Nephron progenitor cell (in vitro differentiated cells): ENCODE measurements at regions not wholly inside any gene's neighbourhood (a gene's known extent, or its start where the extent isn't known, plus 50 kb on each side); places are given as distances from the start of the nearest gene placed in this dataset.
"Not testable (repeated sequence)": the region's sequence is repeated elsewhere in the genome, so short reads cannot be mapped to it uniquely, and the experiment has no call there.

Experiments used
- DNase-seq: peaks from one replicate; pipeline ENCODE4 v3.0.0; 2021
- H3K27ac Mint-ChIP-seq: 2 replicates; pipeline ENCODE4 v1.8.0; 2021; ENCODE audit warnings: mild to moderate bottlenecking, moderate library complexity, mixed read lengths
- H3K27me3 Mint-ChIP-seq: 2 replicates; pipeline ENCODE4 v1.8.0; 2021; ENCODE audit warnings: mild to moderate bottlenecking, low read depth, mixed read lengths; ENCODE audit not compliant: poor library complexity
- H3K36me3 Mint-ChIP-seq: 2 replicates; pipeline ENCODE4 v1.8.0; 2021; ENCODE audit warnings: low read depth, mixed read lengths
- H3K4me1 Mint-ChIP-seq: 2 replicates; pipeline ENCODE4 v1.8.0; 2021; ENCODE audit warnings: mixed read lengths
- H3K4me3 Mint-ChIP-seq: 2 replicates; pipeline ENCODE4 v1.8.0; 2021; ENCODE audit warnings: mild to moderate bottlenecking, moderate library complexity, mixed read lengths
- H3K9me3 Mint-ChIP-seq: 2 replicates; pipeline ENCODE4 v1.8.0; 2021; ENCODE audit warnings: mild to moderate bottlenecking, moderate library complexity, mixed read lengths
- TF ChIP-seq, protein P1 (sequence below): fragments of 200-600 bp; sonication (generic); IDR thresholded peaks from 2 replicates; pipeline ENCODE4 v1.5.0; 2021; ENCODE audit warnings: antibody characterized with exemption

DNA sequence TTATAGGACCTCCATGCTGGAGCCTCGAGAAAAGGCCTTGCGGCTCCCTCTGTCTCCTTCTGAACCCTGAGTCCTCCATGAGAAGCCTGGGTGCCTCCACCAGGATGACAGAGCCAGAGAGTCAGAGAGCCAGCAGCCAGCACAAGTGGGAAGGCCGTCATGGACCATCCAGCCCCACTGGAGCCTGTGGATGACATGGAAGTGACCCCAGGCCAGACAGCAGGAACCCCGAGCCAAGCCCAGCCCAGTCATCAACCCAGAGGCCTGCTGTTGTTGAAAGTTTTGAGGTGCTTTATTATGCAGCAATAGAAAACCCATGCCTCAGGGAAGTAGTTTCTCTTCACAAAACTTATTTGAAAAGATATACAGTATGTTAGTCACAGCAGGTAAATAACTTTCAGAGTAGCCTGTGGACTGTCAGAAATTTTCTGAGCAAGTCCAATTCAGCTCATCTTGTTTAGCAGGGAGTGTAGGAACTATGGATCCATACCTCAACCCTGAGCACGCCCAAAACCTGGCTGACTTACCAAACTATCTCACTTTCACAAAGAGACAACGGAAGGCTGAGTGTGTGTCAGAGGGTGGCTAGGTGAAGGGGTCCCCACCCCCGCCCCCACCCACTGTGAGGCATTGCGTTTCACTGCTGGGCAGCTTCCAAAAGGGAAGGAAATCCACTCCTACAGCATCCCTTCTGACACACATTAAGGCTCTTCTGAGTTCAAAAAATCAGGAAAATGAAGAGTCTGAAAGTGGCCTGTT is 79.9 kb upstream of the NDUFV2 start:
- Mint-ChIP-seq H3K4me1 (peaks cover 6% of the 10 kb centered on the region), H3K36me3 (no peaks in the 10 kb centered on the region), H3K27ac (peak overlapping the region; percentile 25), H3K9me3 (peaks cover 9% of the 10 kb centered on the region), H3K4me3 (no peak overlapping the region), H3K27me3 (peaks cover 4% of the 10 kb centered on the region)
- no peak for DNase-seq
- TF ChIP-seq, protein P1, sequence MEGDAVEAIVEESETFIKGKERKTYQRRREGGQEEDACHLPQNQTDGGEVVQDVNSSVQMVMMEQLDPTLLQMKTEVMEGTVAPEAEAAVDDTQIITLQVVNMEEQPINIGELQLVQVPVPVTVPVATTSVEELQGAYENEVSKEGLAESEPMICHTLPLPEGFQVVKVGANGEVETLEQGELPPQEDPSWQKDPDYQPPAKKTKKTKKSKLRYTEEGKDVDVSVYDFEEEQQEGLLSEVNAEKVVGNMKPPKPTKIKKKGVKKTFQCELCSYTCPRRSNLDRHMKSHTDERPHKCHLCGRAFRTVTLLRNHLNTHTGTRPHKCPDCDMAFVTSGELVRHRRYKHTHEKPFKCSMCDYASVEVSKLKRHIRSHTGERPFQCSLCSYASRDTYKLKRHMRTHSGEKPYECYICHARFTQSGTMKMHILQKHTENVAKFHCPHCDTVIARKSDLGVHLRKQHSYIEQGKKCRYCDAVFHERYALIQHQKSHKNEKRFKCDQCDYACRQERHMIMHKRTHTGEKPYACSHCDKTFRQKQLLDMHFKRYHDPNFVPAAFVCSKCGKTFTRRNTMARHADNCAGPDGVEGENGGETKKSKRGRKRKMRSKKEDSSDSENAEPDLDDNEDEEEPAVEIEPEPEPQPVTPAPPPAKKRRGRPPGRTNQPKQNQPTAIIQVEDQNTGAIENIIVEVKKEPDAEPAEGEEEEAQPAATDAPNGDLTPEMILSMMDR: no peak

GRCh38 chr18:9024031-9024646 is 78.4 kb upstream of the NDUFV2 start:
- H3K4me3 Mint-ChIP-seq, DNase-seq, H3K36me3 Mint-ChIP-seq, H3K4me1 Mint-ChIP-seq, H3K9me3 Mint-ChIP-seq, H3K27me3 Mint-ChIP-seq, H3K27ac Mint-ChIP-seq: not testable (repeated sequence)

DNA sequence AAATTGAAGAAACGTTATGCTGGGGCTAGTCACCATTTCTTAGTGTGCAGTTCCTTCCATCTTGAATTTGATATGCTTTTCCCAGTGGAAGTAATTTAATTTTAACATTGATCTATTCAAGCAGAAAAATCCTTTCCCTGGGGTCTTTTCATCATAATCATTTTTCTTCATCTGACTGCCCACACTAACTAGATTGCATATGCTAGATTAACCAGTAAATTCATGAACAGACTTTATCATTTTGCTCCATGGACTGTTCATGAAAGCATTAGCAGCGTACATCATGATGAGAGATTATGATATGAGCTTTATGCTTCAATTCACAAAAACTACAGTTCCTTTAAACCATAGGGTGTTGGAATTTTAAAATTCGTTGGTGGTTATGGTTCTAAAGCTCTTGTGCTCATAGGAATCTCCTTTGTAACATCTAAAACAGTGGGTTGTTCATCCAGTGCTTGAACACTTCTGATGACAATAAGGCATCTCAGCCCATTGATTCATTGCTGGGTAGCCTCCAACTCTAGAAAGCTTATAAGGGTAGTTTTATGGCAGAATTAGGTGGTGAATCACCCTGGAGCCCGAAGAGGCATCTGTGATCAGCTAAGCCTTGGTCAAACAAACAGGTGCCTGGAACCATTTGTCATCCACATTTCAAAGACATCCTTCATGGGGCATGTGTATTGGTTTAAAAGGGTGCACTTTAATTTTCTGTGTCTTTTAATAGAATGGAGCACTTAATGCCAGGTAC is 77.2 kb upstream of the NDUFV2 start:
- peaks cover 7% of the 10 kb centered on the region for H3K9me3 Mint-ChIP-seq
- peaks cover 6% of the 10 kb centered on the region for H3K4me1 Mint-ChIP-seq
- no peak for DNase-seq
- no peak overlapping the region for H3K4me3 Mint-ChIP-seq
- no peaks in the 10 kb centered on the region for H3K27me3 Mint-ChIP-seq
- TF ChIP-seq, protein P1: no peak
- no peak overlapping the region for H3K27ac Mint-ChIP-seq
- no peaks in the 10 kb centered on the region for H3K36me3 Mint-ChIP-seq

- no peak overlapping the region for H3K27ac Mint-ChIP-seq
- TF ChIP-seq, protein P1: no peak
- no peaks in the 10 kb centered on the region for H3K36me3 Mint-ChIP-seq
- DNase-seq: no peak
- H3K4me3 Mint-ChIP-seq: no peak overlapping the region
- H3K27me3 Mint-ChIP-seq: no peaks in the 10 kb centered on the region
- H3K4me1 Mint-ChIP-seq: no peaks in the 10 kb centered on the region
- H3K9me3 Mint-ChIP-seq: peaks cover 8% of the 10 kb centered on the region
These were observed 73.4 kb upstream of the NDUFV2 start for GRCh38 chr18:9029131-9029530.

GRCh38 chr18:9032519-9032918 is 70.0 kb upstream of the NDUFV2 start:
- H3K27me3 Mint-ChIP-seq: no peaks in the 10 kb centered on the region
- no peak overlapping the region for H3K4me3 Mint-ChIP-seq
- TF ChIP-seq, protein P1: no peak
- H3K27ac Mint-ChIP-seq: no peak overlapping the region
- H3K4me1 Mint-ChIP-seq: no peaks in the 10 kb centered on the region
- H3K36me3 Mint-ChIP-seq: no peaks in the 10 kb centered on the region
- H3K9me3 Mint-ChIP-seq: peaks cover 8% of the 10 kb centered on the region
- DNase-seq: no peak

DNA sequence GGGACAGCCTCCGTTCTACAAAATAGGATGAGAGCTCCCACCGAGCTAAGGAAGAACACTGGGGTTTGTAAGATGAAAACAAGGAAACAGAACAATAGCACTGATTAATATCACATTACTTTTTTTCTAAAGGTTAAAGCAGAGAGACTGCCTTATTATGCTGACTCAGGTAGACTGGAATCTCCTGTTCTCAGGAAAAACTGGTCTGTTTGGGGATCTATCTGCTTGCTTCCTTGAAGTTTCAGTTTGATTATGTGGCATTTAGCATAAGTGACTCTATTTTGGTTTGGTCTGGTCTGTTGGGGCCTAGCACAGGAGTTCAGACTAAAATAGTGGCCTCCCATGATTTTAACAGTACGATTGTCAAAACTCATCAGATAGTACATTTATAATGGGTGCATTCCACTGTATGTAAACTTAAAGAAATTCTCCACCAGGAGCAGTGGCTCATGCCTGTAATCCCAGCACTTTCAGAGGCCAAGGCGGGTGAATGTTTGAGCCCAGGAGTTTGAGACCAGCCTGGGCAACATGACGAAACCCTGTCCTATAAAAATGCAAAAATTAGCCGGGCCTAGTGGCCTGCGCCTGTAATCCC is 64.1 kb upstream of the NDUFV2 start:
- no peak overlapping the region for H3K4me3 Mint-ChIP-seq
- no peaks in the 10 kb centered on the region for H3K9me3 Mint-ChIP-seq
- no peaks in the 10 kb centered on the region for H3K4me1 Mint-ChIP-seq
- H3K27ac Mint-ChIP-seq: no peak overlapping the region
- TF ChIP-seq, protein P1: no peak
- DNase-seq: no peak
- H3K27me3 Mint-ChIP-seq: peaks cover 7% of the 10 kb centered on the region
- H3K36me3 Mint-ChIP-seq: no peaks in the 10 kb centered on the region
